GM21737 (cell line): ENCODE measurements at regions not wholly inside any gene's neighbourhood (a gene's known extent, or its start where the extent isn't known, plus 50 kb on each side); places are given as distances from the start of the nearest gene placed in this dataset.
"Not testable (repeated sequence)": the region's sequence is repeated elsewhere in the genome, so short reads cannot be mapped to it uniquely, and the experiment has no call there.

Source experiments
- ATAC-seq: cut with Tn5 transposase; IDR thresholded peaks from one replicate; pipeline ENCODE4 v1.9.1; 2021; ENCODE audit warnings: mild to moderate bottlenecking, moderate library complexity; ENCODE audit not compliant: unreplicated experiment

GRCh38 chr10:3931224-3931623, 146.2 kb upstream of the KLF6 start:
- ATAC-seq = no peak

GRCh38 chr10:3928569-3928968, 143.6 kb upstream of the KLF6 start:
- no peak for ATAC-seq

- no peak for ATAC-seq
Observed at GRCh38 chr10:3928078-3928477, 143.1 kb upstream of the KLF6 start.

GRCh38 chr10:3926675-3927525, 141.9 kb upstream of the KLF6 start:
- no peak for ATAC-seq

- no peak for ATAC-seq
Observed at GRCh38 chr10:3926258-3926657, 141.2 kb upstream of the KLF6 start.

GRCh38 chr10:3925184-3925583, 140.2 kb upstream of the KLF6 start:
- no peak for ATAC-seq

- no peak for ATAC-seq
Observed at GRCh38 chr10:3924344-3924743, 139.3 kb upstream of the KLF6 start.

GRCh38 chr10:3923033-3923432, 138.0 kb upstream of the KLF6 start:
- no peak for ATAC-seq

- ATAC-seq = no peak
Observed at GRCh38 chr10:3919709-3920308, 134.8 kb upstream of the KLF6 start.

GRCh38 chr10:3917392-3917791, 132.4 kb upstream of the KLF6 start:
- ATAC-seq = not testable (repeated sequence)

GRCh38 chr10:3914733-3915132, 129.7 kb upstream of the KLF6 start:
- ATAC-seq = no peak

GRCh38 chr10:3911713-3912442, 126.9 kb upstream of the KLF6 start:
- ATAC-seq = no peak

GRCh38 chr10:3911241-3911640, 126.2 kb upstream of the KLF6 start:
- no peak for ATAC-seq

GRCh38 chr10:3909339-3909738, 124.3 kb upstream of the KLF6 start:
- ATAC-seq = no peak

GRCh38 chr10:3908183-3908582, 123.2 kb upstream of the KLF6 start:
- no peak for ATAC-seq

- no peak for ATAC-seq
Observed at GRCh38 chr10:3907514-3907913, 122.5 kb upstream of the KLF6 start.

- no peak for ATAC-seq
Observed at GRCh38 chr10:3906511-3907111, 121.6 kb upstream of the KLF6 start.

GRCh38 chr10:3904419-3904960, 119.5 kb upstream of the KLF6 start:
- no peak for ATAC-seq

GRCh38 chr10:3902809-3903410, 117.9 kb upstream of the KLF6 start:
- peak; percentile 22 for ATAC-seq

- peak; percentile 88 for ATAC-seq
Observed at GRCh38 chr10:3902054-3902808, 117.2 kb upstream of the KLF6 start.
